GM21367 (cell line): ENCODE measurements at regions not wholly inside any gene's neighbourhood (a gene's known extent, or its start where the extent isn't known, plus 50 kb on each side); places are given as distances from the start of the nearest gene placed in this dataset.

Experiments
- ATAC-seq: cut with Tn5 transposase; IDR thresholded peaks from one replicate; pipeline ENCODE4 v1.9.1; 2021; ENCODE audit not compliant: unreplicated experiment

- ATAC-seq, result no peak
These were observed 212.1 kb upstream of the PHACTR1 start for GRCh38 chr6:12504325-12504966.

- no peak for ATAC-seq
These were observed 211.1 kb upstream of the PHACTR1 start for GRCh38 chr6:12505486-12505885.

GRCh38 chr6:12506159-12506558 lies 210.4 kb upstream of the PHACTR1 start:
- ATAC-seq, result no peak

- no peak for ATAC-seq
These were observed 208.9 kb upstream of the PHACTR1 start for GRCh38 chr6:12507636-12508035.

DNA sequence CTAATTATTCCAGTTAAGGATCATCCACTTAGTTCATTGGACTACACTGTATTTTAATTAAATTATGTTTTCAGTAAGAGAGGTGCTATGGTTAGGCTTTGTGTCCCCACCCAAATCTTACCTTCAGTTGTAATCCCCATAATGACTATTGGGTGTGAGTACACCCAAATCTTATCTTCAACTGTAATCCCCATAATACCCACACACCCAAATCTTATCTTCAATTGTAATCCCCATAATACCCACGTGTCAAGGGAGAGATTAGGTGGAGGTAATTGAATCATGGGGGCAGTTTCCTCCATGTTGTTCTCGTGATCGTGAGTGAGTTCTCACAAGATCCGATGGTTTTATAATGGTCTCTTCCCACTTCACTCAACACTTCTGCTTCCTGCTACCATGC lies 208.0 kb upstream of the PHACTR1 start:
- no peak for ATAC-seq

GRCh38 chr6:12509060-12509459 lies 207.5 kb upstream of the PHACTR1 start:
- ATAC-seq, result no peak

- no peak for ATAC-seq
These were observed 200.5 kb upstream of the PHACTR1 start for GRCh38 chr6:12516070-12516469.

DNA sequence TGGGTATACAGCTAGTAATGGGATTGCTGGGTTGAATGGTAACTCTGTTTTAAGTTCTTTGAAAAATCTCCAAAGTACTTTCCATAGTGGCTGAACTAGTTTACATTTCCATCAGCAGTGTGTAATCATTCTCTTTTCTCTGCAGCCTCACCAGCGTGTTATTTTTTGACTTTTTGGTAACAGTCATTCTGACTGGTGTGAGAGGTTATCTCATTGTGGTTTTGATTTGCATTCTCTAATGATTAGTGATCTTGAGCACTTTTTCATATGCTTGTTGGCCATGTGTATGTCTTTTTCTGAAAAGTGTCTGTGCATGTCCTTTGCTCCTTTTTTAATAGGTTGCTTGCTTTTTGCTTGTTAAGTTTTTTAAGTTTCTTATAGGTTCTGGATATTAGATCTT lies 194.2 kb upstream of the PHACTR1 start:
- ATAC-seq, result no peak

GRCh38 chr6:12523726-12524125 lies 192.8 kb upstream of the PHACTR1 start:
- no peak for ATAC-seq

DNA sequence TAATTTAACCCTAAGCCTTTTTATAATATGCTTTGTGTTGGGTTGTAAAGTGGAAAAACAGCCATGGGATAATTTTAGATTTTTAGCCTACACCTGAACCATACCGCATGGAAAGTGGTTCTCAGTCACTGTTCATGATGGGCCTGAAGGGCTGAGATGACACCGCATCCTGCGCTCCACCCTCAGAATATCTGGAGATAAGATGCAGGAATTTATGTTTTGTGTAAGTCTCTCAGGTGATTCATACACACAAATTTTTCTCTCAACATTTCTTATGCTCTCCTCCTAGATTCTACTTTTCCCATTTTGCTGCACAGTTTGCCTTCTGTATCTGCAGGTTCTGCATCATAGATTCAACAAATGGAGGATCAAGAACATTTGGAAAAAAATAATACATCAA lies 191.3 kb upstream of the PHACTR1 start:
- no peak for ATAC-seq

- no peak for ATAC-seq
These were observed 189.2 kb upstream of the PHACTR1 start for GRCh38 chr6:12527339-12527738.

- no peak for ATAC-seq
These were observed 188.4 kb upstream of the PHACTR1 start for GRCh38 chr6:12528136-12528535.

- no peak for ATAC-seq
These were observed 187.8 kb upstream of the PHACTR1 start for GRCh38 chr6:12528581-12529363.

- no peak for ATAC-seq
These were observed 187.1 kb upstream of the PHACTR1 start for GRCh38 chr6:12529364-12530019.

DNA sequence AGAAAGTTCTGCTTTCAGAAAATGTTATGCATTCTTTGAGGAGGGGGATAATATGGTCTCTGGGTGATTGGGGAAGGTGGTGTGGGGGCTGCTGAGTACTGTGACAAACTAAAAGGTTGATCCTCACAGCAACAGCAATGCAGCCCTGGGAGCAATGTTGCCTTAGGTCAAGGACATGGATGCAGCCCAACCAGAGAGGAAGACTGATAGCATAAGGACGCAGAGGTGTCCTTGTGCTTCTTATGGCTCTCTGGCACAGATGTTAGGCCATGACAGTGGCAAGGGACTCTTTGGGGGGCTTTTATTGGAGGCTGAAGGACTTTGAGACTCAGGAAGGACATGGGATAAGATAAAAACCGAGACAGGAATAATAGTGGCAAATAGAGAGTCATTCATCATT lies 186.2 kb upstream of the PHACTR1 start:
- no peak for ATAC-seq

GRCh38 chr6:12533586-12533985 lies 183.0 kb upstream of the PHACTR1 start:
- ATAC-seq, result no peak

- ATAC-seq, result no peak
These were observed 182.3 kb upstream of the PHACTR1 start for GRCh38 chr6:12534069-12534853.

GRCh38 chr6:12535586-12536314 lies 180.8 kb upstream of the PHACTR1 start:
- ATAC-seq, result no peak

DNA sequence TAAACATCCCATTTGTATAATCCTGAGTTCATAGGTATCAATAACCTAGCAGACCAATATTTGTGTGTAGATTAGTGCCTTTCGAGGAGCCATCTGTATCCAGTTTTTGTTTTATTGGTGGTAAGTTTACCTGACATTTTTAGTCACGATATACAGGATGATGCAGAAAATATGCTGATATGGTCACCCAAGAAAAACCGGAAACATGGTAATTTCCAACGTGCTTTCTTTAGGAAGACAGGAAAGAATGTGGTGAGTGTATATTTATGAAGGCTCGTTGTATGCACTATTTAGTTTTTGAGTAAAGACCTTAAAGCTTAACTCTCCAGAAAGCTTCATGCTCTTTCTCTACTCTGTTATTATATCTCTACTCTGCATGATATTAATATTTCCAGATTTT lies 180.2 kb upstream of the PHACTR1 start:
- no peak for ATAC-seq

DNA sequence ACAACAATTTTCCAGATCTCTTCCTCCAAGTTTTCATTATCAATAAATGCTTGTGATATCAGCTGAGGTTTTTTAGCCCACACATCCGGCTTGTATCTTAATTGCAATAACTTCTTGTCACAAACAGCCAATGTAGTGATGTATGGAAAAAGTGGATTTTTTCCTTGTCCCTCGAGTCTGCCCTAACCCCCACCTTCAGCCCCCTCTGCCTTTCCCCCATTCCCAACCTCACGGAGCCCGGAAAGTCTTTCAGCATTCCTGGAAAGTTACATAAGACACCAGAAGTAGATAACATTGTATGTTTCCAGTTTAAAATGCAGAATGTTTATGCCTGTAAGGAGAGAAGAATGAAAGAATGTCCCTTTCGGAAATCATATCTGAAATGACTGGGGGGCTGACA lies 179.2 kb upstream of the PHACTR1 start:
- no peak for ATAC-seq

DNA sequence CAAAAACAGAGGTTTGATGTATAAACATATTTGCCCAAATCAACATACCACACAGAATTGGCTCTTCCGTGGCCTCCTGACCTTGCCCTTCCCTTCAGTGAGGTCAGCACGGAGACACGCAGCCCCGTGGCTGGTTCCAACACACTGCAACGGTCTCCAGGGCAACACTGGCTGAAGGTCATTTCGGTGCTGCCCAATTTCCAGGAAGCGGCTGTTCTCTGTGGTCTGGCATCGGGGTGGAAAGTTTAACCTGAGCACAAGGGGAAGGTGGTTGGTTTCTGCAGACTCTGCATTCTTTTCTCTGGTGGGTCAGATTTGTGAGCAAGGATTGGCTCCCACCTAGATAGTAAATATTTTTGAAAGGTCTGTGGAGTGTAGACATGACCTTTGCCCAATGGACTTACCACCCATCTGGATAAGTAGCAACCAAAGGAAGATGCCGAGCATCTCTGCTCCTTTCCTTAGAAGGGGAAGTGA lies 177.6 kb upstream of the PHACTR1 start:
- no peak for ATAC-seq
